Testis (tissue), 2 donors: ENCODE measurements at regions not wholly inside any gene's neighbourhood (a gene's known extent, or its start where the extent isn't known, plus 50 kb on each side); places are given as distances from the start of the nearest gene placed in this dataset.

Experiments used
- DNase-seq: peaks from one replicate; pipeline ENCODE4 v3.0.0-alpha.2; 2019
- H3K27ac ChIP-seq, 2 donors: fragments of 200-600 bp; sonication (generic); one replicate each; pipeline ENCODE4 v1.5.1; 2019
- H3K27me3 ChIP-seq: fragments of 200-600 bp; sonication (generic); one replicate; pipeline ENCODE4 v1.5.1; 2019
- H3K36me3 ChIP-seq: fragments of 200-600 bp; sonication (generic); one replicate; pipeline ENCODE4 v1.5.1; 2017; ENCODE audit warnings: low read depth; ENCODE audit errors: missing control alignments
- H3K4me1 ChIP-seq: fragments of 200-600 bp; sonication (generic); one replicate; pipeline ENCODE4 v1.5.1; 2019
- H3K4me3 ChIP-seq, 2 donors: fragments of 200-600 bp; sonication (generic); one replicate each; pipeline ENCODE4 v1.5.1; 2017 to 2019
- H3K9me3 ChIP-seq: fragments of 200-600 bp; sonication (generic); one replicate; pipeline ENCODE4 v1.5.1; 2017
- POLR2A ChIP-seq: fragments of 450-650 bp; IDR thresholded peaks from one replicate; pipeline ENCODE4 v1.6.1; 2017; ENCODE audit warnings: antibody characterized with exemption, mild to moderate bottlenecking, moderate library complexity
- WGBS, 2 donors: methylation state at CpG; one replicate each; pipeline ENCODE4 v1.1.5; 2018; 5-methylcytosine and 5-hydroxymethylcytosine counted together
- intact Hi-C: fragments of 100-400 bp; cut with DNase I; formaldehyde crosslinking; loops from one replicate; pipeline ENCODE4 v1.15.1; 2023; ENCODE audit warnings: low total_unique reads
- TF ChIP-seq, protein P1 (sequence below), 3 experiments: fragments of 450-650 bp in 2 of 3; fragments of 200-600 bp in 1 of 3; sonication (generic) in 1 of 3; IDR thresholded peaks; one replicate each; pipeline ENCODE4 v1.5.1; 2016 to 2019; ENCODE audit warnings: antibody characterized with exemption in 3 of 3, mild to moderate bottlenecking in 2 of 3, moderate library complexity in 1 of 3

DNA sequence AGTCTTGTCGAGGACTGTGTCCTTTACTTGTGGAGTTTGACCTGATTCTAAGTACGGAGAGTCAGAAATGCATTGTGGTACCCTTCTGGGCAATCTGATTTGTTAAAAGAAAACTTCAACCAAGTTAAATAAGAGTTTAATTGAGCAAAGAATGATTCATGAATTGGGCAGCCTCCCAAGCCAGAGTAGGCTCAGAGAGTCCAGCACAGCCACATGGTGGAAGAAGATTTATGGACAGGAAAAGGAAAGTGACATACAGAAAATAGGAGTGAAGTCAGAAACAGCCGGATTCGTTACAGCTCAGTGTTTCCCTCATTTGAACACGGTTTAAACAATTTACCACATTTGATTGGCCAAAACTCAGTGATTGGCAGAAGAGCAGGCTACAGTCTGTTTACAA lies 329.2 kb downstream of the DHX35 start:
- Histone ChIP-seq H3K4me3 (no peak overlapping the region), H3K36me3 (no peaks in the 10 kb centered on the region), H3K9me3 (no peaks in the 10 kb centered on the region), H3K4me1 (no peaks in the 10 kb centered on the region), H3K27me3 (no peaks in the 10 kb centered on the region), H3K27ac (no peak overlapping the region)
- DNase-seq: no peak
- 76 to 81% methylated on average over 5 of the region's 5 CpGs for WGBS, 2 donors
- TF ChIP-seq, protein P1, sequence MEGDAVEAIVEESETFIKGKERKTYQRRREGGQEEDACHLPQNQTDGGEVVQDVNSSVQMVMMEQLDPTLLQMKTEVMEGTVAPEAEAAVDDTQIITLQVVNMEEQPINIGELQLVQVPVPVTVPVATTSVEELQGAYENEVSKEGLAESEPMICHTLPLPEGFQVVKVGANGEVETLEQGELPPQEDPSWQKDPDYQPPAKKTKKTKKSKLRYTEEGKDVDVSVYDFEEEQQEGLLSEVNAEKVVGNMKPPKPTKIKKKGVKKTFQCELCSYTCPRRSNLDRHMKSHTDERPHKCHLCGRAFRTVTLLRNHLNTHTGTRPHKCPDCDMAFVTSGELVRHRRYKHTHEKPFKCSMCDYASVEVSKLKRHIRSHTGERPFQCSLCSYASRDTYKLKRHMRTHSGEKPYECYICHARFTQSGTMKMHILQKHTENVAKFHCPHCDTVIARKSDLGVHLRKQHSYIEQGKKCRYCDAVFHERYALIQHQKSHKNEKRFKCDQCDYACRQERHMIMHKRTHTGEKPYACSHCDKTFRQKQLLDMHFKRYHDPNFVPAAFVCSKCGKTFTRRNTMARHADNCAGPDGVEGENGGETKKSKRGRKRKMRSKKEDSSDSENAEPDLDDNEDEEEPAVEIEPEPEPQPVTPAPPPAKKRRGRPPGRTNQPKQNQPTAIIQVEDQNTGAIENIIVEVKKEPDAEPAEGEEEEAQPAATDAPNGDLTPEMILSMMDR (IDR thresholded peaks at IDR 0.05): no peak
- no peak for TF ChIP-seq POLR2A
- intact Hi-C loops: no loop called here

DNA sequence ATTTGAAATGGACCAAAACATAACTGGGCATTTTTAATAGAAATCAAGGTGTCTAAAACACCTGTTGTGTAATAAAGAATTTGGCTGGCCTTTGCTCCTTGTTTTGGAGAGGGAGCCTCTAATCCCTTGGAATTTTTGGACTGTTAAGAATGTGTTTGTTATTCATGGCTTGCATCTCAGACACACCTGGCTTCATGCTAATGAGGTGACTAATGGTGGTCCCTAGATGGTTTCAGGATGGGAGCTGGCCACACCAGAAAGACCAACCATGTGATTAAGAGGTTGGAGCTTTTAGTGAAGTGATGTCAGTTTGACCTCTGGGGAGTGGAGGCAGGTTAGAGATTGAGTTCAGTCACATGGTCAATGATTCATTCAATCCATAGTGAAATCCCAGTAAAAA lies 328.4 kb downstream of the DHX35 start:
- no peak for DNase-seq
- intact Hi-C loops: no loop called here
- Histone ChIP-seq H3K27me3 (no peaks in the 10 kb centered on the region), H3K27ac (no peak overlapping the region), H3K4me3 (no peak overlapping the region), H3K4me1 (no peaks in the 10 kb centered on the region), H3K9me3 (no peaks in the 10 kb centered on the region), H3K36me3 (no peaks in the 10 kb centered on the region)
- TF ChIP-seq, protein P1 (IDR thresholded peaks at IDR 0.05): no peak
- no peak for TF ChIP-seq POLR2A

DNA sequence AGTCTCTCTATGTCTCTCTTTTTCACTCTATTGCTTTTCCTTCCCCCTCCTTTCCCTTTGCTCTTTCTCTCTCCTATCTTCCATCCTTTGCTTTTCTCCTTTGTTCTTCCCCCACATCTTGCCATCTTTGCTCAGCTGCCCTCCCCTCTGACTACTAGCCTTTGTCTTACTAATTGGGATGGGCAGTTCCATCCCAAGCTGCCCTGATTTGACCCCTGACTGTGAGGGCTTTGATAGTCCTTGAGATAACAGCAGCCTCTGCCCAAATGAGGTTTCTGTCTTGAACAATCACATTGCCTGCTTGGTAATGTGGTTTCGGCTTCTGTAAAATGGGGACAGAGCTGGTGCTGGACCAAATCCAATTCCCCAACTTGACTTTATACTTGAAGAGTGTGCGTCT lies 327.7 kb downstream of the DHX35 start:
- H3K4me3 ChIP-seq: no peak overlapping the region
- no peaks in the 10 kb centered on the region for H3K27me3 ChIP-seq
- no peaks in the 10 kb centered on the region for H3K9me3 ChIP-seq
- H3K4me1 ChIP-seq: no peaks in the 10 kb centered on the region
- H3K36me3 ChIP-seq: no peaks in the 10 kb centered on the region
- intact Hi-C loops: no loop called here
- no peak for DNase-seq
- WGBS, 2 donors: 92 to 100% methylated on average over 2 of the region's 2 CpGs
- H3K27ac ChIP-seq: no peak overlapping the region
- TF ChIP-seq, protein P1 (IDR thresholded peaks at IDR 0.05): no peak
- no peak for TF ChIP-seq POLR2A

DNA sequence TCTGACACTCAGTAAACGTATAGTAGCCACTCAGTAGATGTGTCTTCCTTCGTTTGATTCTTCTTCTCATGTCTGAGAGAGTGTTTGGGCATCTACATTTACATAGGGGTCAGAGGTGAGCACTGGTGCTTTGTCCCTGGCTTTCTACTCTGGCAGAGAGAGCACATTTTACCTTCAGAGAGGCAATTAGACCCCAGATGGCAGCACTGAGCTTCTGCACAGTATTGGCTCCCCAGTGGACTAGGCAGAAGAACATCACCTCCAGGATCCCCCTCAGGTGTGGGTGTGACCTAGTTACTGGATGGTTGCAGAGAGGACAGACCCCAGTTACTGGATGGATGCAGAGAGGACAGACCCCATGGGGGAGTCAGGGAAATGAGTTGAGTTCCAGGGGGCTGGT lies 327.2 kb downstream of the DHX35 start:
- H3K27ac ChIP-seq: no peak overlapping the region
- intact Hi-C loops: no loop called here
- WGBS, 2 donors: 76 to 80% methylated on average over 2 of the region's 2 CpGs
- H3K27me3 ChIP-seq: no peaks in the 10 kb centered on the region
- TF ChIP-seq POLR2A: no peak
- TF ChIP-seq, protein P1 (IDR thresholded peaks at IDR 0.05): peak in 1 of 3 experiments; percentile 18
- H3K9me3 ChIP-seq: no peaks in the 10 kb centered on the region
- H3K4me1 ChIP-seq: no peaks in the 10 kb centered on the region
- no peak overlapping the region for H3K4me3 ChIP-seq
- H3K36me3 ChIP-seq: no peaks in the 10 kb centered on the region
- DNase-seq: peak; percentile 59

DNA sequence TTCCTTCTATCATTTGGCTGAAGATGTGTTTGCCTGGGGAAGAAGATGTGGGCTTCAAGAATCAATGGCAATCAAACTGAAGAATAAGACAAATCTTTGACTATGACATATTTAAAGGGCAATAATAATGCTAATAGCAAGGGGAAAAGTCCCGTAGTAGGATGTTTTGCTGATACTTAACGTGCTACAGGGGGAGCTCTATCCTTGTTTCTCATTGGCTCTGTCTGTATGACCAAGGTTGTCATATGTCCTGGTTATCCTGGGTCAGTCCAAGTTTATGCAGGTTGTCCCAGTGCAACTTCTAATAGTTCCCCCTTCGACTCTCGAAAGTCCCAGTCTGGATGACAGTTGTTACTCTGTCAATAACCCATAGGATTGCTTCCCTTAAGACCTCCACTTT lies 321.3 kb downstream of the DHX35 start:
- no peak overlapping the region for H3K27ac ChIP-seq
- intact Hi-C loops: no loop called here
- no peaks in the 10 kb centered on the region for H3K36me3 ChIP-seq
- no peaks in the 10 kb centered on the region for H3K4me1 ChIP-seq
- H3K4me3 ChIP-seq: no peak overlapping the region
- 90 to 93% methylated on average over 4 of the region's 4 CpGs for WGBS, 2 donors
- no peak for DNase-seq
- H3K9me3 ChIP-seq: no peaks in the 10 kb centered on the region
- TF ChIP-seq, protein P1 (IDR thresholded peaks at IDR 0.05): no peak
- TF ChIP-seq POLR2A: no peak
- no peaks in the 10 kb centered on the region for H3K27me3 ChIP-seq
